Hepatocyte (in vitro differentiated cells): ENCODE measurements at regions not wholly inside any gene's neighbourhood (a gene's known extent, or its start where the extent isn't known, plus 50 kb on each side); places are given as distances from the start of the nearest gene placed in this dataset.

Source experiments
- CTCF ChIP-seq: fragments of 200-600 bp; sonication (generic); IDR thresholded peaks from 2 replicates; pipeline ENCODE4 v1.5.1; 2016; ENCODE audit warnings: antibody characterized with exemption, mild to moderate bottlenecking; ENCODE audit not compliant: poor library complexity
- EZH2 ChIP-seq: fragments of 200-600 bp; sonication (generic); IDR thresholded peaks from 2 replicates; pipeline ENCODE4 v1.6.1; 2016; ENCODE audit warnings: antibody characterized with exemption, mild to moderate bottlenecking, borderline replicate concordance
- EZH2phosphoT487 ChIP-seq: fragments of 200-600 bp; sonication (generic); IDR thresholded peaks from one replicate; pipeline ENCODE4 v1.6.1; 2018; ENCODE audit warnings: antibody characterized with exemption, mild to moderate bottlenecking, low read depth, moderate library complexity; ENCODE audit not compliant: unreplicated experiment, severe bottlenecking

- TF ChIP-seq CTCF, result no peak
- no peak for TF ChIP-seq EZH2phosphoT487
- TF ChIP-seq EZH2, result no peak
Measured at GRCh38 chr6:21383450-21384085, 210.0 kb upstream of the SOX4 start.
